GM12878 (cell line): ENCODE measurements at regions not wholly inside any gene's neighbourhood (a gene's known extent, or its start where the extent isn't known, plus 50 kb on each side); places are given as distances from the start of the nearest gene placed in this dataset.

Experiments used
- ATAC-seq: fragments of 200-7000 bp; cut with Tn5 transposase; 3 replicates; pipeline ENCODE4 v1.9.1; 2020; ENCODE audit warnings: mild to moderate bottlenecking, moderate library complexity
- BruUV-seq: library from RNA; stranded (reverse); fragments of 400-500 nt; replicated peaks from 2 replicates; lab custom pipeline; 2021; lab: Mats Ljungman, UMichigan
- CTCF ChIA-PET: fragments of 300-600 bp; sonication (Branson Sonifier 250); formaldehyde crosslinking; extraction: SDS; loops from one replicate; lab custom pipeline; 2021; ENCODE audit warnings: inconsistent platforms; lab: Yijun Ruan, JAX
- POLR2A ChIA-PET: fragments of 350-600 bp; formaldehyde crosslinking; extraction: SDS; loops from one replicate; lab custom pipeline; 2021; ENCODE audit warnings: inconsistent platforms; lab: Charles Lee
- RAD21 ChIA-PET: fragments of 300-600 bp; sonication (Branson Sonifier 250); formaldehyde crosslinking; loops from one replicate; lab custom pipeline; 2023; ENCODE audit warnings: antibody characterized with exemption; ENCODE audit not compliant: unreplicated experiment; lab: Charles Lee
- SMC1A ChIA-PET: fragments of 300-600 bp; sonication (Branson Sonifier 250); formaldehyde crosslinking; loops from one replicate; lab custom pipeline; 2023; ENCODE audit not compliant: unreplicated experiment, uncharacterized antibody; lab: Charles Lee
- DNase-seq: peaks from one replicate; pipeline ENCODE4 v3.0.0-alpha.2; 2011; ENCODE audit warnings: low read depth, low spot score
- FAIRE-seq: peaks from 3 replicates; lab custom pipeline; 2011; peaks lifted over from hg19 to GRCh38; lab: Jason Lieb, UNC
- H2AFZ ChIP-seq: 2 replicates; pipeline ENCODE4 v1.6.0; 2011; ENCODE audit warnings: low read depth, low read length, control low read depth; ENCODE audit not compliant: control insufficient read depth
- H3K27ac ChIP-seq: 2 replicates; pipeline ENCODE4 v1.5.1; 2011; ENCODE audit warnings: control low read depth; ENCODE audit not compliant: control insufficient read depth, insufficient read depth
- H3K27me3 ChIP-seq, 2 experiments: replicated peaks in 1 of 2; 2 replicates each; pipeline versions ENCODE4 v1.6.0 to v1.6.1; 2011; ENCODE audit warnings: low read length in 1 of 2; ENCODE audit not compliant: control insufficient read depth in 2 of 2, insufficient read depth in 2 of 2
- H3K36me3 ChIP-seq, 2 experiments: 2 replicates each; pipeline ENCODE4 v1.5.1; 2011; ENCODE audit warnings: low read length in 1 of 2; ENCODE audit not compliant: control insufficient read depth in 2 of 2, insufficient read depth in 2 of 2
- H3K4me1 ChIP-seq: 2 replicates; pipeline ENCODE4 v1.6.1; 2011; ENCODE audit warnings: mild to moderate bottlenecking, low read length, moderate library complexity, mixed read lengths; ENCODE audit not compliant: control insufficient read depth, insufficient read depth
- H3K4me2 ChIP-seq: 2 replicates; pipeline ENCODE4 v1.6.0; 2011; ENCODE audit warnings: control low read depth; ENCODE audit not compliant: control insufficient read depth, insufficient read depth
- H3K4me3 ChIP-seq: fragments of 200-600 bp; sonication (generic); 2 replicates; pipeline ENCODE4 v1.5.1; 2016
- H3K79me2 ChIP-seq: 2 replicates; pipeline ENCODE4 v1.6.0; 2011; ENCODE audit warnings: low read length; ENCODE audit not compliant: control insufficient read depth, insufficient read depth
- H3K9ac ChIP-seq: 2 replicates; pipeline ENCODE4 v1.8.0; 2011; ENCODE audit warnings: low read length, control low read depth, mixed read lengths; ENCODE audit not compliant: control insufficient read depth, insufficient read depth
- H3K9me3 ChIP-seq: replicated peaks from 3 replicates; pipeline ENCODE4 v1.5.1; 2011; ENCODE audit warnings: mild to moderate bottlenecking, low read length; ENCODE audit not compliant: control insufficient read depth, insufficient read depth
- H4K20me1 ChIP-seq: 2 replicates; pipeline ENCODE4 v1.6.0; 2011; ENCODE audit not compliant: control insufficient read depth, insufficient read depth
- CEBPZ ChIP-seq: fragments of 150-350 bp; IDR thresholded peaks from 2 replicates; pipeline ENCODE4 v1.6.1; 2016; ENCODE audit warnings: low read depth, low read length
- CTCF ChIP-seq, 3 experiments: IDR thresholded peaks in 2 of 3; conservative IDR thresholded peaks in 1 of 3; 2 replicates each; pipeline ENCODE4 v1.5.1; 2011; ENCODE audit warnings: low read depth in 3 of 3, low read length in 3 of 3, mild to moderate bottlenecking in 3 of 3, control low read depth in 2 of 3, moderate library complexity in 2 of 3, inconsistent platforms in 1 of 3, mixed read lengths in 1 of 3; ENCODE audit not compliant: control insufficient read depth in 2 of 3, insufficient read depth in 1 of 3; ENCODE audit errors: extremely low read depth in 1 of 3
- HDAC2 ChIP-seq: fragments of 200-600 bp; sonication (generic); IDR thresholded peaks from 2 replicates; pipeline ENCODE4 v1.6.1; 2017
- HDAC6 ChIP-seq: fragments of 200-600 bp; sonication (generic); IDR thresholded peaks from one replicate; pipeline ENCODE4 v1.8.0; 2017; ENCODE audit warnings: antibody characterized with exemption; ENCODE audit not compliant: unreplicated experiment
- IKZF2 ChIP-seq, 2 experiments: fragments of 450-650 bp; IDR thresholded peaks; 2 replicates each; pipeline ENCODE4 v1.6.1; 2017; ENCODE audit warnings: mild to moderate bottlenecking in 2 of 2, moderate library complexity in 2 of 2
- IRF3 ChIP-seq: fragments of 450-650 bp; IDR thresholded peaks from 2 replicates; pipeline ENCODE4 v1.6.1; 2014; ENCODE audit warnings: mild to moderate bottlenecking
- MAX ChIP-seq: IDR thresholded peaks from 2 replicates; pipeline ENCODE4 v1.6.1; 2012; ENCODE audit warnings: low read depth, low read length, improper control_type of control experiment
- MYB ChIP-seq: fragments of 150-350 bp; IDR thresholded peaks from 2 replicates; pipeline ENCODE4 v1.6.1; 2014; ENCODE audit warnings: mild to moderate bottlenecking, low read depth, low read length, borderline replicate concordance
- NR2C1 ChIP-seq: fragments of 450-650 bp; IDR thresholded peaks from 2 replicates; pipeline ENCODE4 v1.6.1; 2017; ENCODE audit warnings: antibody characterized with exemption, mild to moderate bottlenecking, moderate library complexity
- POLR2AphosphoS2 ChIP-seq: IDR thresholded peaks from 2 replicates; pipeline ENCODE4 v1.6.1; 2011; ENCODE audit warnings: low read depth, mild to moderate bottlenecking, low read length, improper control_type of control experiment, moderate library complexity
- TAF1 ChIP-seq: IDR thresholded peaks from 2 replicates; pipeline ENCODE4 v1.6.1; 2011; ENCODE audit warnings: mild to moderate bottlenecking, low read depth, low read length, borderline replicate concordance
- TCF3 ChIP-seq: IDR thresholded peaks from 2 replicates; pipeline ENCODE4 v1.6.1; 2012; ENCODE audit warnings: low read depth, mild to moderate bottlenecking, low read length, borderline replicate concordance; ENCODE audit not compliant: insufficient read depth
- ZBTB4 ChIP-seq: fragments of 450-650 bp; formaldehyde crosslinking; IDR thresholded peaks from 2 replicates; pipeline ENCODE4 v1.4.0; 2022; ENCODE audit warnings: mild to moderate bottlenecking, moderate library complexity
- in situ Hi-C: fragments of 300-500 bp; cut with MboI; formaldehyde crosslinking; loops from 9 replicates; pipeline ENCODE4 v1.14.3; 2018; ENCODE audit warnings: mixed read lengths
- intact Hi-C: fragments of 100-400 bp; cut with micrococcal nuclease; formaldehyde crosslinking; loops from one replicate; pipeline ENCODE4 v1.14.2; 2022; ENCODE audit not compliant: unreplicated experiment

GRCh38 chr9:73543727-73544126 lies 392.1 kb downstream of the ANXA1 start:
- ChIA-PET CTCF (interaction anchor here (1.2 to 1.3 kb wide), 2 partner anchors 20 to 22 kb away, joined by 3 to 4 read pairs; no protein-coding TSS in a partner anchor), RAD21 (no interaction called here), POLR2A (no interaction called here), SMC1A (interaction anchor here (1.3 kb wide), 1 partner anchor 16 kb away, joined by 4 read pairs; no protein-coding TSS in a partner anchor)
- no peak overlapping the region for H2AFZ ChIP-seq
- in situ Hi-C loops (no loop called here), intact Hi-C loops (no loop called here)
- no peak overlapping the region for H3K27ac ChIP-seq
- H3K79me2 ChIP-seq = no peaks in the 10 kb centered on the region
- H3K9me3 ChIP-seq = no peaks in the 10 kb centered on the region
- no TSS peak for BruUV-seq
- no peak overlapping the region for H3K9ac ChIP-seq
- ATAC-seq (no peak), DNase-seq (no peak), FAIRE-seq (no peak)
- H3K4me2 ChIP-seq = no peak overlapping the region
- no peaks in the 10 kb centered on the region for H3K27me3 ChIP-seq
- no peak overlapping the region for H3K4me3 ChIP-seq
- H3K36me3 ChIP-seq = no peaks in the 10 kb centered on the region
- no peaks in the 10 kb centered on the region for H4K20me1 ChIP-seq
- no peaks in the 10 kb centered on the region for H3K4me1 ChIP-seq
- TF ChIP-seq TCF3 (no peak), CEBPZ (no peak), CTCF (IDR thresholded peaks at IDR 0.05 in 2 of 3, conservative IDR thresholded peaks at IDR 0.05 in 1 of 3; ENCODE audit: control insufficient read depth in 2 of 3, extremely low read depth in 1 of 3, insufficient read depth in 1 of 3, low read depth in 3 of 3, low read length in 3 of 3) (no peak), MAX (no peak), IRF3 (no peak), HDAC6 (no peak), HDAC2 (no peak), IKZF2 (IDR thresholded peaks at IDR 0.05) (no peak), NR2C1 (no peak), ZBTB4 (no peak), TAF1 (no peak), MYB (no peak), POLR2AphosphoS2 (no peak)
